ENCODE measurements at regions not wholly inside any gene's neighbourhood (a gene's known extent, or its start where the extent isn't known, plus 50 kb on each side); places are given as distances from the start of the nearest gene placed in this dataset.
"Not testable (repeated sequence)": the region's sequence is repeated elsewhere in the genome, so short reads cannot be mapped to it uniquely, and the experiment has no call there.

DNA sequence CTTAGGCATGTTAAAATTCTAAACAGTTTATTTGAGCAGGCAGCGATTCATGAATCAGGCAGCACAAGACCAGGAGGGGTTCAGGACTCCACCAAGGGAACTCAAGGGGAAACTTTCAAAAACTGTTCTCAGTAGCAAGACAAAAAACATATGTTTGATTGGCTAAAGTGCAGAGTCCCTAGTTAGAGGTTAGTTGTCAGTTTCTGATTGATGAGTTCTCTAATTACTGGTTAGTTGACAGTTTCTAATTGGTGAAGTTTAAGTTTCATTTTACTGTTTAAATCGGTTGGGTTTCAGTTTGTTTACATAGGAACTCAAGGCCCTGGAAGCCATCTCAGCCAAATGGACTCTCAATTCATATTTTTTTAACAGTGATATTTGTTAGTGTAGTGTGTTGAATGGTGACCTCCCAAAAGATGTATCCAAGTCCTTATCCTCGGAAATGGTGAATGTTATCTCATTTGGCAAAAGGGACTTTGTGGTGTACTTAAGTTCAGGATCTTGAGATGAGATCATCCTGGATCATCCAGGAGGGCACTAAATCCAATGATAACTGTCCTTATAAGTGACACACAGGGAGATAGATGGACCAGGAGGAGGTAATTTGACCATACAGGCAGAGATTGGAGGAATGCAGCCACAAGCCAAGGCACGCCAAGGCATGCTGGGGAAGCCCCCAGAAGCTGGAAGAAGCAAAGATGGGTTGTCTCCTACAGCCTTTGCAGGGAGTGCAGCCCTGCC lies 219.2 kb upstream of the RAI14 start:
- no peaks in the 10 kb centered on the region for H3K9me3 ChIP-seq
- TF ChIP-seq POLR2A (IDR thresholded peaks at IDR 0.05): no peak
- TF ChIP-seq, protein P1, sequence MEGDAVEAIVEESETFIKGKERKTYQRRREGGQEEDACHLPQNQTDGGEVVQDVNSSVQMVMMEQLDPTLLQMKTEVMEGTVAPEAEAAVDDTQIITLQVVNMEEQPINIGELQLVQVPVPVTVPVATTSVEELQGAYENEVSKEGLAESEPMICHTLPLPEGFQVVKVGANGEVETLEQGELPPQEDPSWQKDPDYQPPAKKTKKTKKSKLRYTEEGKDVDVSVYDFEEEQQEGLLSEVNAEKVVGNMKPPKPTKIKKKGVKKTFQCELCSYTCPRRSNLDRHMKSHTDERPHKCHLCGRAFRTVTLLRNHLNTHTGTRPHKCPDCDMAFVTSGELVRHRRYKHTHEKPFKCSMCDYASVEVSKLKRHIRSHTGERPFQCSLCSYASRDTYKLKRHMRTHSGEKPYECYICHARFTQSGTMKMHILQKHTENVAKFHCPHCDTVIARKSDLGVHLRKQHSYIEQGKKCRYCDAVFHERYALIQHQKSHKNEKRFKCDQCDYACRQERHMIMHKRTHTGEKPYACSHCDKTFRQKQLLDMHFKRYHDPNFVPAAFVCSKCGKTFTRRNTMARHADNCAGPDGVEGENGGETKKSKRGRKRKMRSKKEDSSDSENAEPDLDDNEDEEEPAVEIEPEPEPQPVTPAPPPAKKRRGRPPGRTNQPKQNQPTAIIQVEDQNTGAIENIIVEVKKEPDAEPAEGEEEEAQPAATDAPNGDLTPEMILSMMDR (IDR thresholded peaks at IDR 0.05): no peak
- no peaks in the 10 kb centered on the region for H3K27me3 ChIP-seq
- no peak overlapping the region for H3K27ac ChIP-seq
- no peak overlapping the region for H3K4me3 ChIP-seq
- H3K4me1 ChIP-seq: no peaks in the 10 kb centered on the region
- ATAC-seq (no peak), DNase-seq (no peak)
- no peaks in the 10 kb centered on the region for H3K36me3 ChIP-seq
- 78% methylated on average over 4 of the region's 4 CpGs for WGBS (ENCODE audit: insufficient coverage, low coverage, low lambda C conversion rate, missing lambda C conversion rate)
- intact Hi-C loops (cut with DNase I): no loop called here

DNA sequence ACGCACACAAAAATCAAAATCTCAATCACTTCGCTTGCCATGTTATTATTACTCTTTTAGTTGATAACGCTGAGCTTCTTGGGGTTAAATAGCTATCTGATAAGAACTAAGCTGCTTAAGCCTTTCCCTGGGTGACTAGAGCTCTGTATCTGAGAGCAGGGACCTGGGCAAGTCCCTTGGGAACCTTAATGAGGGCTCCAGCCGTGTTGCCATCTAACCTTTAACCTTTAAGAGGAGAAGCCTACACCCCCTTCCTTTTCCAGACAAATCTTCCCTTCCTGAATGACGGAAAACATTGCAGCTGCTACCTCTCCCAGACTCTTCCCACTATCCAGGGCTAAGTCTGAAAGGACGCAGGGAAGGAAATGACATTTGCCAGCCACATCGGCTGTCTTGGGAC lies 216.5 kb upstream of the RAI14 start:
- DNase-seq: no peak
- 71% methylated on average over 7 of the region's 7 CpGs for WGBS (ENCODE audit: insufficient coverage, low coverage, low lambda C conversion rate, missing lambda C conversion rate)
- intact Hi-C loops (cut with DNase I): no loop called here
- Histone ChIP-seq H3K27ac (no peak overlapping the region), H3K4me1 (no peaks in the 10 kb centered on the region), H3K27me3 (no peaks in the 10 kb centered on the region), H3K9me3 (no peaks in the 10 kb centered on the region), H3K36me3 (no peaks in the 10 kb centered on the region), H3K4me3 (no peak overlapping the region)
- TF ChIP-seq POLR2A (IDR thresholded peaks at IDR 0.05): no peak
- TF ChIP-seq, protein P1 (IDR thresholded peaks at IDR 0.05): no peak
- ATAC-seq: no peak

DNA sequence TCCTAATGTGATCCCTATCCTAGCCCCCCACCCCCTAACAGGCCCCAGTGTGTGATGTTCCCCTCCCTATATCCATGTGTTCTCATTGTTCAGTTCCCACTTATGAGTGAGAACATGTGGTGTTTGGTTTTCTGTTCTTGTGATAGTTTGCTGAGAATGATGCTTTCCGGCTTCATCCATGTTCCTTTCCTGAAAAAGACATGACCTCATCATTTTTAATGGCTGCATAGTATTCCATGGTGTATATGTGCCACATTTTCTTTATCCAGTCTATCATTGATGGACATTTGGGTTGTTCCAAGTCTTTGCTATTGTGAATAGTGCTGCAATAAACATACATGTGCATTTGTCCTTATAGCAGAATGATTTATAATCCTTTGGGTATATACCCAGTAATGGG lies 214.4 kb upstream of the RAI14 start:
- intact Hi-C loops (cut with DNase I); H3K9me3 ChIP-seq; H3K4me1 ChIP-seq; DNase-seq; H3K27ac ChIP-seq; H3K36me3 ChIP-seq; H3K4me3 ChIP-seq; H3K27me3 ChIP-seq; ATAC-seq: not testable (repeated sequence)
- WGBS (ENCODE audit: insufficient coverage, low coverage, low lambda C conversion rate, missing lambda C conversion rate): 85% methylated on average over 1 of the region's 1 CpG

DNA sequence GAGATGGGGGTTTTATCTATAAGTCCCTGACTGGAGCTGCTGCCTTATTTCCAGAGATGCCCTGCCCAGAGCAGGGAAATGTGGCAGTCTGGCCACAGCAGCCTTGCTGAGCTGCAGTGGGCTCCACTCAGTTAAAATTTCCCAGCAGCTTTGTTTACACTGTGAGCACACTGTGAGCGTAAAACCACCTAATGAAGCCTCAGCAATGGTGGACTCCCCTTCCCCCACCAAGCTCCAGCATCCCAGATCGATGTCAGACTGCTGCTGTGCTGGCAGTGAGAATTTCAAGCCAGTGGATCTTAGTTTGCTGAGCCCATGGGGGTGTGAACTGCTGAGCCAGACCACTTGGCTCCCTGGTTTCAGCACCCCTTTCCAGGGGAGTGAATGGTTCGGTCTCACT lies 208.7 kb upstream of the RAI14 start:
- Histone ChIP-seq H3K36me3 (no peaks in the 10 kb centered on the region), H3K27me3 (no peaks in the 10 kb centered on the region), H3K9me3 (no peaks in the 10 kb centered on the region), H3K4me1 (no peaks in the 10 kb centered on the region), H3K4me3 (no peak overlapping the region), H3K27ac (no peak overlapping the region)
- intact Hi-C loops (cut with DNase I): no loop called here
- WGBS (ENCODE audit: insufficient coverage, low coverage, low lambda C conversion rate, missing lambda C conversion rate): no CpG with 5 or more reads among the region's 3 CpGs
- ATAC-seq: no peak
- DNase-seq: no peak
- TF ChIP-seq, protein P1 (IDR thresholded peaks at IDR 0.05): no peak
- no peak for TF ChIP-seq POLR2A (IDR thresholded peaks at IDR 0.05)

DNA sequence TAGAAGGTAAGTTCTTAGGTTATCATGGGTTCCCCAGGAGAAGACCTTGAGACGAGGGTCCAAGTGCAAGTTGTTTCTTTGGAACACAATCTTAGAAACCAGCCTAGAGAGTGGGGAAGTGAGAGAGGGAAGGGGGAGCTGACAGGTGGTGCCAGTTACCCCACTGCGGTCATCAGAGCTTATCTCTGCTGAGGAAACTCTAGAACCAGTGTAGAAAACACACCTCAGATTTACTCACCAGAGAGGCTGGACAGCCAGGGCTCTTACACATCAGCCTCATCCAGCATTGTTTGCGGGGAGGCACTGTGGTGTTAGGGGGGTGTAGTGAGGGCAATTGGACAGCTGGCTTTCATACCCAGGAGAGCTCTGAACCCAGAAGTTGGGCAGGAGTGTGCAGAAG lies 206.5 kb upstream of the RAI14 start:
- Histone ChIP-seq H3K9me3 (no peaks in the 10 kb centered on the region), H3K4me1 (no peaks in the 10 kb centered on the region), H3K27me3 (no peaks in the 10 kb centered on the region), H3K4me3 (no peak overlapping the region), H3K27ac (no peak overlapping the region), H3K36me3 (no peaks in the 10 kb centered on the region)
- ATAC-seq (no peak), DNase-seq (no peak)
- TF ChIP-seq, protein P1 (IDR thresholded peaks at IDR 0.05): no peak
- no peak for TF ChIP-seq POLR2A (IDR thresholded peaks at IDR 0.05)
- 49% methylated on average over 3 of the region's 3 CpGs for WGBS (ENCODE audit: insufficient coverage, low coverage, low lambda C conversion rate, missing lambda C conversion rate)
- intact Hi-C loops (cut with DNase I): no loop called here

All from right lobe of liver (tissue), 6 donors.